ENCODE measurements at regions not wholly inside any gene's neighbourhood (a gene's known extent, or its start where the extent isn't known, plus 50 kb on each side); places are given as distances from the start of the nearest gene placed in this dataset.
"Not testable (repeated sequence)": the region's sequence is repeated elsewhere in the genome, so short reads cannot be mapped to it uniquely, and the experiment has no call there.

DNA sequence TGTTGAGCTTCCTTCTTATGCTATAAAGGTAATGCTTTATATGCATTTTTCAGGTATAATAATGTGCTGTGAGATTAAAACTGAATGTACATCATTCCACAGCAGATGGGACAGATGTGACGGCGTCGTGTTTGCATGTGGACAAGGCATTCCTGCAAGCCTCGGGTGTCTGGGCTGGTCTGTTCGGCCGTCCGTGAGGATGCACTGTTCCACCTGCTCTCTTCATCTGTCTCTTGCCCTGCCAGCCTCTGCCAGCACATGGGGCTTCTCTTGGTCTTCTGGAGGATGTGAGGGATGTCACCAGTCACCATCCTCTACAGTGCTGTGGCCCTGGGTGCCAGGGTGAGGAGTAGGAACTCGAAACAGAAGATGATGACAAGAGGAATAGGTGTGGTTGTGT is 223.2 kb downstream of the ERMARD start:
- no peak for DNase-seq (ENCODE audit: extremely low read depth, low read depth, low spot score)

- not testable (repeated sequence) for DNase-seq (ENCODE audit: extremely low read depth, low read depth, low spot score)
Observed at GRCh38 chr6:169973588-169974467, 222.4 kb downstream of the ERMARD start.

GRCh38 chr6:169972736-169973135 is 221.3 kb downstream of the ERMARD start:
- DNase-seq (ENCODE audit: extremely low read depth, low read depth, low spot score), result no peak

- no peak for DNase-seq (ENCODE audit: extremely low read depth, low read depth, low spot score)
Observed at GRCh38 chr6:169972101-169972651, 220.8 kb downstream of the ERMARD start.

DNA sequence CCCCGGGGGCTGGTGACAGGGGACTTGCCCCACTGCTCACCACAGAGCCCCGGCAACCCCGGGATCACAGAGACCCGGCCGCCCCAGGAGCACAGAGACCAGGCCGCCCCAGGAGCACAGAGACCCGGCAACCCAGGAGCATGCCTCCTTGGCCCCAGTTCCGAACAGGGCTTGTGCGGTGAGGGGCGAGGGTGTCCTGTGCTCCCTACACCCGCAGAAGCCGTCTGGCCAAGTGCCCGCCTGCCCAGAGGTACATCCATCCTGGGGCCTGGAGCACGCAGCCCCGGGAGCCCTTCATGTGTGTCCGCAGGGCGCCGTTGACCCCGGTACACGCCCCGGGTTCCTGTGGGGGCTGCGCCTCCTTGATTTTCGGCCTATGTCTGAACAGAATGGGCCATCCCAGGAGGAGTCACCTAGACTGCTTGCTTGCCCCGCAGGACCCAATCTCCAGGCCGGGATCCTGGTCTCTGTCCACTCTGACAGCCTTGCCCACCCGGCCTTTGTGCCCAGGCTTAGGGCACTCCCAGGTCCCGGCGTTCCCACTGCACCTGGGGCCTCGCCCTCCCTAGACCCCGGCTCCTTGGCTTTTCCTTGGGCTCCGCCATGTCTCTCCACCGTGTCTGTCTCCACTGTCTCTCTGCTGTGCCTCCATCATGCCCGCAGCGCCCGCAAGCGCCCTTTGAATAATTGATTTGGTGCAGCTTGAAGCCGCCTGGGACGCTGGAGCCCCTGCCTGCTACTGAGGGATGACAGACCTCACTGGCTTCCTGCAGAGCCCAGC is 219.8 kb downstream of the ERMARD start:
- DNase-seq (ENCODE audit: extremely low read depth, low read depth, low spot score), result no peak

- DNase-seq (ENCODE audit: extremely low read depth, low read depth, low spot score), result no peak
Observed at GRCh38 chr6:169970306-169970988, 219.0 kb downstream of the ERMARD start.

DNA sequence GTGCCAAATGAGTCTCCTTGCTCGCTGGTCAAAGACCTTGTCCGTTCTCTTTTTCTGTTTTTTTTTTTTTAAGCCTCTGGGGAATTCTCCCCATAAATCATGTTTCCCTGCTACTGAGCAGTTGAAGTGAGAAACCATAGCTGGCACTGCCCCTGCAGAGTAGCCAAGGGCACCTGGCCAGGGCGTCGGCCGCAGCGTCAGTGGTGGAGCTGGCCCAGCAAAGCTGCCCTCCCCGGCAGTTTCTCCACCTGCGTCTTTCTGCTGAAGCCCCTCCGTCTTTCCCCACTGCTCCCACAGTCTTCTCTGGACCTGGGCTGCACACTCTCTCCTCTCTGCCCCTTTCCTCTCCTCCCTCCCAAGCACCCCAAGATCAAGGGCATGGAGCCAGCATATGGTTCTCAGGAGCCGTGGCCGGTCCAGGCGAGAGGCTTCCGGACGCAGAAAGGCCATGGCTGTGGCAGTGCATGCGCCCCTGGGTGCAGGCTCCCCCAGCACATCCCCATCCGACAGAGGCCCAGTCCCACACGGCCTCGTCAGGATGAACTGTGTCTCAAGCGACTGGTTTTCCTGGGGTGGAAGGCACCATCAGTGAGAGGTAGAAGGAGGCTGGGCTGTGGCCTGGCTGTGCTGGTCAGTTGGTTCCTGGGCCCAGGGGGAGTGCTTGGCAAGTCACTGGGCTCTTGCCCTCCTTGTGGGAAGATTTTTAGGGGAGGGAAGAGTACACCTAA is 218.1 kb downstream of the ERMARD start:
- no peak for DNase-seq (ENCODE audit: extremely low read depth, low read depth, low spot score)

DNA sequence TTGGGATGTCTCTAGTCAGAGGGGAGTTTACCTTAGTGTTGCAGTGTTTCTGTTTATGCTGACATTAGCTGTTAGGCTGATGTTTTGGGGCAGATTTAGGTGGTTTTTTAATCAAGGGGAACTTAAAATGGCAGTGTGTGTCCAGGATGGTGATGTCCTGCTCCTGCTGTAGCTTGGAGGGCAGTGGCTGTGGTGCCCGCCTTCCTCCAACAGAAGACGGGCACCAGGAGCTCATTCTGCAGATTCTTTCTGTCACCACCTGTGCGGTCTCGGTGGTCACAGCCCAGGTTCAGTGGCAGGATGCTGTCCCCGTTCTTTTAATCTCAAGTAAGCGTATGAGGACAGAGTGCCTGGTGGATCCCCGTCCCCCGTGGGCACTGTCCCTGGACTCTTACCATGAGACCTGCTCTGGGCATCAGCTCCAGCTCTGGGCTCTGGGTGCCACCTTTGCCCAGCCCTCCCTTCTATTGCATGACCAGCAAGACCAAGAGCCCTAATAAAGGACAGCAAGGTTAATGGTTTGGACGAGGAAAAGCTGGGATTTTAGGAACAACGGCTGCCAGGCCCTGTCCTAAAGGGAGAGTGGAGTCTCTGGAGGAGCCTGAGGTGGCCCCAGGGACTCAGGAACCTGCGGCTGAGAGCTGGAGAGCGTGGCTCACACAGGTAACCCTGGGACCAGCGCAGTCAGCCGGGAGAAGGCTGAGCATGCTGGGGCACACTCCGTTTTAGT is 217.3 kb downstream of the ERMARD start:
- no peak for DNase-seq (ENCODE audit: extremely low read depth, low read depth, low spot score)

DNA sequence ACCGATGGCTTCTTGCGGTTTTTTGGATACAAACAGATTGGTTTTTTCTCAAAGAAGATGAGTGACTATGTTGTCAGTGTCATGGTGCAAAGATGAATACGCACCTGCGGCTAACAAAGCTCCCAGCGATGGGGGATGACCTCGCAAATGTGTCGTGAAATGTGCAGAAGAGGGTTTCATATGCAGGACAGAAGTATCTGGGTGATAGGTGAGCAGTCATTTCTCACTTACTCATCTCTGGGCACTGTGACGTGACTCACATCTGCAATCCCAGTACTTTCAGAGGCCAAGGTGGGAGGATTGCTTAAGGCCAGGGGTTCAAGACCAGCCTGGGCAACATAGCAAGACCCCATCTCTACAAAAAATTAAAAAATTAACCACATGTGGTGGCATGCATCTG is 216.3 kb downstream of the ERMARD start:
- no peak for DNase-seq (ENCODE audit: extremely low read depth, low read depth, low spot score)

DNA sequence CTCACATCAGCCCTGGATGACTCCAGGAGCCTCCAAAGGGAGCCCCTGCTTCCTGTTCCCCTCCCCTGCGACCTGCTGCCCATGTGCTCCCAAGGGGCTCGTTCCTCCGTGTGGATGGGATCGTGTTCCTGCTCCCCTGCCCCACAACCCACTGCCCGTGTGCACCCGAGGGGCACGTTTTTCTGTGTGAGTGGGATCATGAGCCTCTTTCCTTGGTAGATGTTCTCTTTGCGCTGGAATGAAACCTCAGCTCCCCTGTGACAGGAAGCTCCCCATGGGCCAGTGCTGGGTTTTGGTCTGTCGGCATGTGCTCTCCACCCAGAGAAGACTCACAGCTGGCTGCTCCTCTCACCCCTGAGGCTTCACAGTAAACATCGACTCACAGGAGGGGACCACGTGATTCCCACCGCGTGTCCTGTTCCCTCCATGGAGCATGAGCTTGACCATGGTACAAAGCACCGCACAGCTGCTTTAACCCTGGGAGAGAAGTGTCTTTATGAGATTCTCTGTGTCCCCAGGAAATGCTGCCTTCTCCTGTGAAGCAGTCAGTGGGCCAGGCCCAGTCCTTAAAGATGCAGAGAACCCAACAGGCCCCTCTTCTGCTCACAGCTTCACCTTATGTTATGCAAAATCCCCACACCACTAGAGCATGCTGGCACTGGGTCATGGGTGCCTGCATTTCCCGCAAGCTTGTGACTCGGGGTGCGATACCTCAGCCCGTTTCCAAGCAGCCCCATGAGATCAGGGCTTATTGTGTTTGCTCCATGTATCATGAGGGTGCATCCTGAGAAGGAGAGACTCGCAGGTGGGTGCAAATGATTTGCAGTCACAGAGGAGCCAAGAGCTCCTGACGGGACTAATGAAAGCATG is 215.1 kb downstream of the ERMARD start:
- no peak for DNase-seq (ENCODE audit: extremely low read depth, low read depth, low spot score)

DNA sequence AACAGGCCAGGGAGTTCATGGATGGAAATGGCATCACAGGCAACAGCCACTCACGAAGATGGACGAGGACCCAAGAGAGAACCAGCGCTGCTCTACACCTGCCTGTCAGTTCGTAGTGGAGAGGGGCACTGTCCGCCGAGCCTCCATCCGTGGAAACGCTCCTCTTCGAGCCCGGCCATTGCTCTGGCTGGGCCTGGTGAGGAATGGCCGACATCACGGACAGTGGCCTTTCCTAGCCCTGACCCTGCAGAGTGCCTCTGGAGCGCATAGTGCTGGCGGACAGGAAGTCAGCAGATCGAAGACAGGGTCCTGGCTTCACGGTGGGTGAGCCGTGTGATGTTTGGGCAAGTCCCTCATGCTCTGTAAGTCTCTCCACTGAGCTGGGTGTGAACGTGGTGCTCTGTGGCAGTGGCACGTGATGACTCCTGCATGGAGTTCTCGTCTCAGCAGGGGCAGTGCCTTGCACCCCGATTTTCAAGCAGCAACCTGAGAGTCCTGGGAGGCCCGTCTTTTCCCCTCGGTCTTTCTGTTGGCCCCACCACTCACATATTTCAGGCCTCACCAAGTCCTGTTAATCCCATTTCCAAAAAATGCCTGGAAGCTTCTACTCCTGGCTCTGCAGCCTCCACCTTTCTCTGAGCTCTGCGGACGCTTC is 214.4 kb downstream of the ERMARD start:
- DNase-seq (ENCODE audit: extremely low read depth, low read depth, low spot score), result no peak

- no peak for DNase-seq (ENCODE audit: extremely low read depth, low read depth, low spot score)
Observed at GRCh38 chr6:169965239-169965638, 213.8 kb downstream of the ERMARD start.

DNA sequence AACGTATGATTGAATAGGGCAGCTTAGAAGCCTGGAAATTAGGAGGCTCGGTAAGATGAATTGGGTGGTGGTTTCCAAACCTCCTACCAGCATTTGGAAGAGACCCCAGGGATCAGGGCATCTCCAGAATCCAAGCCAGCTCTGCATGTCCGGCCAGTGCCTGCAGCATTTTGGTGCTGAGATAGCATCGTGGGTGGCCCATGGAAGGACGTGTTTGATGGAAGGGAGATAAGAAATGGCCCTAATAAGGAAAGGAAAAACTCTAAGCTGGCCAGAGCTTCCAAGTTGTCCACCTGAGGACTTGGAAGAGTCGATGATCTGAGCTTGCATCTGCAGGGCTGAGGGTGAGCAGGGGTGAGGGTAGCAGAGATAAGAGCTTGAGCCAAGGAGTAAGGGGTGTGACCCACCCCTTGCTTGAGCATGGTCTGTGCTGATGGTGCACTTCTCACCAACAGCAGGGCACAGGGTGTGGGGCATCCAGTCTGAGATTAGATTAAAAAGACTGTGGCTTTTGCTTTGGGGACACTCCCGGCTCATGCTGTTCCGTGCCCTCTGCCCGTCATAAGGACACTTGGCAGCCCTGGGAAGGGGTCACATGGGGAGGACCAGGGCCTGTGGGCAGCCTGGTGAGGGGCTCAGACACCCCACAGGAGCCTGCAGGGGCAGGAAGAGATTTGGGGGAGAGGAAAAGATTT is 213.2 kb downstream of the ERMARD start:
- DNase-seq (ENCODE audit: extremely low read depth, low read depth, low spot score), result no peak

DNA sequence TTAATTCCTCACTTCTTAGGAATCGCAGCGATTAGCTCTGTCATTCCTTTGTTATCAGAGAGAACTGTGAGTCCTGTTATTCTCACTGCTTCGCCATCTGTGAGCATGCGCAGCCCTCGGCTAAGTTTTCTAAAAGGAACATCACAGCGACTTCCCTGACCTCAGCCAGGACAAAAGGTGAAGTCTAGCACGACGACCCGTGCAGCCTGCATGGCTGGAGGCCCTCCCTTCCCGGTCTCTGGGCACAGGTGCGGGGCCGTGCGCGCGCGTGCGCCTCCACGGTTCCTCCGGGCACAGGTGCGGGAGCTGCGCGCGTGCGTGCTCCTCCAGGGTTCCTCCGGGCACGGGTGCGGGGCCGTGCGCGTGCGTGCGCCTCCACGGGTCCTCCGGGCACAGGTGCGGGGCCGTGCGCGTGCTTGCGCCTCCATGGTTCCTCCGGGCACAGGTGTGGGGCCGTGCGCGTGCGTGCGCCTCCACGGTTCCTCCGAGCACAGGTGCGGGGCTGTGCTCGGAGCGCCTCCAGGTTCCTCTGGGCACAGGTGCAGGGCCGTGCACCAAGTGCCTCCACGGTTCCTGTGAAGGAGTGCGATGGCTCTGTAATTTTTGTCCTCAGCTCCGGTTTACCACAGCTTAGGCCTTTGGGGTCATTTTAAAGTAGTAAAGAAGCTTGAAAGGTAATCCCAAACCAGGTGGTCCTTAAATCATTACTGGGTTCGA is 212.3 kb downstream of the ERMARD start:
- DNase-seq (ENCODE audit: extremely low read depth, low read depth, low spot score), result no peak

DNA sequence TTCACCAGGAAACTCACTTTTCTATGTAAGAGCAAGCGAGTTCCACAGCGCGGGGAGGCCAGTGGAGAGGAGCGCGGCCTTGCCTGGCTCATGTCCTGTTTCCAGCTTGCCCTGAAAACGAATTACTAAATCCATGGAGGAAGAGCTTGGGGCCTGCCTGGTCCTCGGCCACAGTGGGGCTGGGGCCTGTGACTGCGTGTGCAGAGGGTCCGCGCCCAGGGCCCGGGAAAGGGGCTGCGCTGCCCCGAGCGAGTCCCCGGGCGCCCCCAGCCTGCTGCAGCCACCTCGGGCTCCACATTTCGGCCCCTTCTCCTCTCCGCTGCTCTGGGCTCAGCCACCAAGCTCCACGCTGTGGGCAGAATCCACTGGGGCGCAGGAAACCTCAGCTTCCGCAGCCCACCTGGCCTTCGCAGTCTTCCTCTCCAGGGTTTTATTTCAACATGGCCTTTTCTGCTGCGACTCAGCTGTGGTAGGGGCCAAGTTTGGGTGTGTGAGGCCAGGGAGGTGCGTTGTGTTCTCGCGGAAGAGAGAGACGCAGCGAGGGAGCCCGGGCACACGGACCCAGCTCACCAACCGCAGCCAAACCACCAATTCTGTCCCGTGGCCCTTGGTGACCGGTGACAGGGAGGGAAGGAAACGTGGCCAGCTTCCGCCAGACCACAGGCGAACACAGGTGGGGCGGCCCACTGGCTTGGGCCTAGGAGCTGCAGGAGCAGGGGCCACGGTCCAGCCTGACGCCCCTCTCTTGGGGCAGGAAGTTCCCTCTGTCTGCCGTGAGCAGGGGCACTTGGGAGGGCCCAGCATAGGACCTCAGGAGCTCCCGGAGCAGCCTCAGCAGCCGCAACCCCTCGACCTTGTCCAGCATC is 211.4 kb downstream of the ERMARD start:
- DNase-seq (ENCODE audit: extremely low read depth, low read depth, low spot score), result no peak

Measured in glomerular endothelial cell (primary cell).